Limb (tissue), 2 donors: ENCODE measurements at regions not wholly inside any gene's neighbourhood (a gene's known extent, or its start where the extent isn't known, plus 50 kb on each side); places are given as distances from the start of the nearest gene placed in this dataset.
A peak's percentile ranks its signal among the peaks of the same experiment; 100 is the strongest.

Source experiments
- DNase-seq, 2 donors: peaks; one replicate each; pipeline ENCODE4 v3.0.0-alpha.2; 2016; ENCODE audit errors: extremely low spot score in 2 of 2

GRCh38 chr18:50475538-50476193 is 84.2 kb upstream of the MAPK4 start:
- no peak for DNase-seq

- DNase-seq, result peak in 1 of 2 donors; percentile 5
Observed at GRCh38 chr18:50492097-50492496, 67.8 kb upstream of the MAPK4 start.

GRCh38 chr18:50494569-50494968 is 65.3 kb upstream of the MAPK4 start:
- DNase-seq, result no peak

GRCh38 chr18:50506362-50506761 is 53.5 kb upstream of the MAPK4 start:
- DNase-seq, result no peak

GRCh38 chr18:50507120-50507590 is 52.7 kb upstream of the MAPK4 start:
- DNase-seq, result peak in 1 of 2 donors; percentile 63

- no peak for DNase-seq
Observed at GRCh38 chr18:50508228-50508627, 51.7 kb upstream of the MAPK4 start.

- DNase-seq, result no peak
Observed at GRCh38 chr18:50509012-50509411, 50.9 kb upstream of the MAPK4 start.
